ENCODE measurements at regions not wholly inside any gene's neighbourhood (a gene's known extent, or its start where the extent isn't known, plus 50 kb on each side); places are given as distances from the start of the nearest gene placed in this dataset.

DNA sequence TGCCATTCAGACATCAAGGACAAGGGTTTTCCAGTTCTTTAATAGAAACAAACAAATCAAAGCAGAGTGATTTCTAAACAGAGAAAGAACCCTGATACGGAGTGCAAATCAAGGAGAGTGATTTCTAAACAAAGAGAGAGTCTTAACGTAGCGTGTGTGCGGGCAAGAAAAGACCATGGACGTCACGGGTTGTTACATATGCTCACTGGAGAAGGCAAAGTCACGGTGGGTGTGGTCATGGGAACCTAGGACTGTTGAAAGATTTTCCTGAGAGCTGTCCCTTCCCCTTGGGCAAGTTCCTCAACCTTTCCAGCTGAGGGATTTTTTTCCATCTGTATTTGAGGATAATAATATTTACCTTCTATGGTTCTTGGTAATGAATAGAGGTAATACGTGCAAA, 95.0 kb upstream of the SLC34A2 start:
- FAIRE-seq, result no peak
- Mint-ChIP-seq H3K36me3 (ENCODE audit: low read depth, unreplicated experiment) (no peaks in the 10 kb centered on the region), H3K27ac (ENCODE audit: unreplicated experiment) (no peak overlapping the region), H3K4me3 (ENCODE audit: unreplicated experiment) (no peak overlapping the region), H3K4me1 (ENCODE audit: low read depth, unreplicated experiment) (no peaks in the 10 kb centered on the region), H3K27me3 (ENCODE audit: low read depth, unreplicated experiment) (peaks cover 11% of the 10 kb centered on the region), H3K9me3 (ENCODE audit: unreplicated experiment) (peaks cover 3% of the 10 kb centered on the region)
- Histone ChIP-seq H3K27ac (ENCODE audit: low read depth, low read length) (no peak overlapping the region), H3K9ac (ENCODE audit: low read length) (no peak overlapping the region), H3K9me3 (ENCODE audit: insufficient read depth, low read depth, low read length) (no peaks in the 10 kb centered on the region), H4K20me1 (ENCODE audit: insufficient read depth, low read length) (no peaks in the 10 kb centered on the region), H3K27me3 (ENCODE audit: insufficient read depth, low read length) (no peaks in the 10 kb centered on the region), H3K4me3 (ENCODE audit: insufficient read depth, low read depth, low read length) (no peak overlapping the region), H3K4me1 (ENCODE audit: insufficient read depth, low read length) (no peaks in the 10 kb centered on the region), H3K4me2 (ENCODE audit: low read length) (no peak overlapping the region), H3K36me3 (ENCODE audit: insufficient read depth, low read length) (no peaks in the 10 kb centered on the region), H2AFZ (ENCODE audit: low read depth, low read length) (no peak overlapping the region), H3K79me2 (ENCODE audit: insufficient read depth, low read length) (no peaks in the 10 kb centered on the region)
- TF ChIP-seq EZH2 (IDR thresholded peaks at IDR 0.05; ENCODE audit: insufficient read depth, low read length), result no peak
- TF ChIP-seq, protein P1, sequence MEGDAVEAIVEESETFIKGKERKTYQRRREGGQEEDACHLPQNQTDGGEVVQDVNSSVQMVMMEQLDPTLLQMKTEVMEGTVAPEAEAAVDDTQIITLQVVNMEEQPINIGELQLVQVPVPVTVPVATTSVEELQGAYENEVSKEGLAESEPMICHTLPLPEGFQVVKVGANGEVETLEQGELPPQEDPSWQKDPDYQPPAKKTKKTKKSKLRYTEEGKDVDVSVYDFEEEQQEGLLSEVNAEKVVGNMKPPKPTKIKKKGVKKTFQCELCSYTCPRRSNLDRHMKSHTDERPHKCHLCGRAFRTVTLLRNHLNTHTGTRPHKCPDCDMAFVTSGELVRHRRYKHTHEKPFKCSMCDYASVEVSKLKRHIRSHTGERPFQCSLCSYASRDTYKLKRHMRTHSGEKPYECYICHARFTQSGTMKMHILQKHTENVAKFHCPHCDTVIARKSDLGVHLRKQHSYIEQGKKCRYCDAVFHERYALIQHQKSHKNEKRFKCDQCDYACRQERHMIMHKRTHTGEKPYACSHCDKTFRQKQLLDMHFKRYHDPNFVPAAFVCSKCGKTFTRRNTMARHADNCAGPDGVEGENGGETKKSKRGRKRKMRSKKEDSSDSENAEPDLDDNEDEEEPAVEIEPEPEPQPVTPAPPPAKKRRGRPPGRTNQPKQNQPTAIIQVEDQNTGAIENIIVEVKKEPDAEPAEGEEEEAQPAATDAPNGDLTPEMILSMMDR (IDR thresholded peaks at IDR 0.05; ENCODE audit: insufficient read depth, low read depth, low read length), result no peak
- no peak for DNase-seq (ENCODE audit: low read depth)

DNA sequence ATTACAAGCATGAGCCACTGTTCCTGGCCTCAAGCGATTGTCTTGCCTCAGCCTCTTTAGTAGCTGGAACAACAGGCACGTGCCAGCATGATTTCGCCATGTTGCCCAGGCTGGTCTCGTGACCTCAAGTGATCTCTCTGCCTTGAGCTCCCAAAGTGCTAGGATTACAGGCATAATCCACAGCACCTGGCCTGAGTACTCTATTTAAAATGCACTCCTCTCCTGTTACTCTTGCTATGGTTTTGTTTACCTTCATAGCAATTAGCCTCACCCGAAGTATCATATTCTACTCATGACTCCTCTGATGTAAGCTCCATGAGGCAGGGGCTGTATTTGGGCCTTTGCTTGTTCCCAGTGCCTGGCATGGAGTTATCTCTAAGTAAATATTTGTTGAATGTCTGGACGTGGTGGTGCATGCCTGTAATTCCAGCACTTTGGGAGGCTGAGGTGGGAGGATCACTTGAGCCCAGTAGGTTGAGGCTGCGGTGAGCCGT, 92.5 kb upstream of the SLC34A2 start:
- H3K27me3 ChIP-seq (ENCODE audit: insufficient read depth, low read length), result peaks cover 2% of the 10 kb centered on the region
- no peak for FAIRE-seq
- DNase-seq (ENCODE audit: low read depth), result no peak
- Mint-ChIP-seq H3K4me1 (ENCODE audit: low read depth, unreplicated experiment) (no peaks in the 10 kb centered on the region), H3K36me3 (ENCODE audit: low read depth, unreplicated experiment) (no peaks in the 10 kb centered on the region), H3K9me3 (ENCODE audit: unreplicated experiment) (peaks cover 3% of the 10 kb centered on the region), H3K27me3 (ENCODE audit: low read depth, unreplicated experiment) (peaks cover 16% of the 10 kb centered on the region), H3K27ac (ENCODE audit: unreplicated experiment) (no peak overlapping the region), H3K4me3 (ENCODE audit: unreplicated experiment) (no peak overlapping the region)
- no peak overlapping the region for H3K4me3 ChIP-seq (ENCODE audit: insufficient read depth, low read depth, low read length)
- no peak for TF ChIP-seq EZH2 (IDR thresholded peaks at IDR 0.05; ENCODE audit: insufficient read depth, low read length)
- TF ChIP-seq, protein P1 (IDR thresholded peaks at IDR 0.05; ENCODE audit: insufficient read depth, low read depth, low read length), result no peak
- no peaks in the 10 kb centered on the region for H3K79me2 ChIP-seq (ENCODE audit: insufficient read depth, low read length)
- H3K9me3 ChIP-seq (ENCODE audit: insufficient read depth, low read depth, low read length), result no peaks in the 10 kb centered on the region
- H2AFZ ChIP-seq (ENCODE audit: low read depth, low read length), result no peak overlapping the region
- H4K20me1 ChIP-seq (ENCODE audit: insufficient read depth, low read length), result no peaks in the 10 kb centered on the region
- H3K4me1 ChIP-seq (ENCODE audit: insufficient read depth, low read length), result no peaks in the 10 kb centered on the region
- no peak overlapping the region for H3K4me2 ChIP-seq (ENCODE audit: low read length)
- no peaks in the 10 kb centered on the region for H3K36me3 ChIP-seq (ENCODE audit: insufficient read depth, low read length)
- no peak overlapping the region for H3K9ac ChIP-seq (ENCODE audit: low read length)
- no peak overlapping the region for H3K27ac ChIP-seq (ENCODE audit: low read depth, low read length)

DNA sequence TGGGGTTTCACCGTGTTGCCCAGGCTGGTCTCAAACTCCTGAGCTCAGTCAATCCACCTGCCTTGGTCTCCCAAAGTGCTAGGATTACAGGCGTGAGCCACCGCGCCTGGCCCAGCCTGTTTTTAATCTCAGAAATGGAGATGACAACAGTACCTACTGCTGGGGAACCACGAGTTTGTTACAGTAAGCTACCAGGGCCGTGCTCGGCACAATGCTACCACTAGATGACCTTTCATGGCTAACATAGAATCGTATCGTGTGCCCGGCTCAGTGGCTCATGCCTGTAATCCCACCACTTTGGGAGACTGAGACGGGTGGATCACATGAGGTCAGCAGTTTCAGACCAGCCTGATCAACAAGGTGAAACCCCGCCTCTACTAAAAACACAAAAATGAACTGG, 90.8 kb upstream of the SLC34A2 start:
- no peak for FAIRE-seq
- no peak for DNase-seq (ENCODE audit: low read depth)

More for the DNA sequence above, 90.8 kb upstream of the SLC34A2 start:
- no peaks in the 10 kb centered on the region for H3K36me3 ChIP-seq (ENCODE audit: insufficient read depth, low read length)
- H3K4me3 ChIP-seq (ENCODE audit: insufficient read depth, low read depth, low read length), result no peak overlapping the region
- Mint-ChIP-seq H3K9me3 (ENCODE audit: unreplicated experiment) (peaks cover 3% of the 10 kb centered on the region), H3K4me1 (ENCODE audit: low read depth, unreplicated experiment) (no peaks in the 10 kb centered on the region), H3K27me3 (ENCODE audit: low read depth, unreplicated experiment) (peaks cover 16% of the 10 kb centered on the region), H3K4me3 (ENCODE audit: unreplicated experiment) (no peak overlapping the region), H3K36me3 (ENCODE audit: low read depth, unreplicated experiment) (no peaks in the 10 kb centered on the region), H3K27ac (ENCODE audit: unreplicated experiment) (no peak overlapping the region)
- H3K27ac ChIP-seq (ENCODE audit: low read depth, low read length), result no peak overlapping the region
- TF ChIP-seq EZH2 (IDR thresholded peaks at IDR 0.05; ENCODE audit: insufficient read depth, low read length), result no peak
- TF ChIP-seq, protein P1 (IDR thresholded peaks at IDR 0.05; ENCODE audit: insufficient read depth, low read depth, low read length), result no peak
- no peaks in the 10 kb centered on the region for H3K79me2 ChIP-seq (ENCODE audit: insufficient read depth, low read length)
- H4K20me1 ChIP-seq (ENCODE audit: insufficient read depth, low read length), result no peaks in the 10 kb centered on the region
- H3K4me2 ChIP-seq (ENCODE audit: low read length), result no peak overlapping the region
- no peak overlapping the region for H2AFZ ChIP-seq (ENCODE audit: low read depth, low read length)
- H3K9ac ChIP-seq (ENCODE audit: low read length), result no peak overlapping the region
- H3K9me3 ChIP-seq (ENCODE audit: insufficient read depth, low read depth, low read length), result no peaks in the 10 kb centered on the region
- H3K4me1 ChIP-seq (ENCODE audit: insufficient read depth, low read length), result no peaks in the 10 kb centered on the region
- H3K27me3 ChIP-seq (ENCODE audit: insufficient read depth, low read length), result peaks cover 2% of the 10 kb centered on the region

Data from astrocyte (in vitro differentiated cells and primary cell).